Endodermal cell (in vitro differentiated cells): ENCODE measurements at regions not wholly inside any gene's neighbourhood (a gene's known extent, or its start where the extent isn't known, plus 50 kb on each side); places are given as distances from the start of the nearest gene placed in this dataset.

Source experiments
- DNase-seq: peaks from one replicate; pipeline ENCODE4 v3.0.0-alpha.2; 2017
- H3K27ac ChIP-seq: 2 replicates; pipeline ENCODE4 v1.5.1; 2013; ENCODE audit warnings: mild to moderate bottlenecking, low read depth, low read length, moderate library complexity
- H3K27me3 ChIP-seq: 2 replicates; pipeline ENCODE4 v1.6.1; 2013; ENCODE audit warnings: mild to moderate bottlenecking, low read length, moderate library complexity; ENCODE audit not compliant: insufficient read depth, control insufficient read depth, poor library complexity, severe bottlenecking
- H3K36me3 ChIP-seq: 2 replicates; pipeline ENCODE4 v1.7.0; 2013; ENCODE audit warnings: mild to moderate bottlenecking, low read length, moderate library complexity; ENCODE audit not compliant: control insufficient read depth, insufficient read depth
- H3K4me1 ChIP-seq: one replicate; pipeline ENCODE4 v1.7.0; 2013; ENCODE audit warnings: low read length; ENCODE audit not compliant: control insufficient read depth, insufficient read depth
- H3K4me3 ChIP-seq: 2 replicates; pipeline ENCODE4 v1.5.1; 2013; ENCODE audit warnings: mild to moderate bottlenecking, low read length, moderate library complexity
- H3K9ac ChIP-seq: 2 replicates; pipeline ENCODE4 v1.6.1; 2013; ENCODE audit warnings: mild to moderate bottlenecking, low read length, moderate library complexity; ENCODE audit not compliant: poor library complexity, severe bottlenecking; ENCODE audit errors: extremely low read depth
- H3K9me3 ChIP-seq: 2 replicates; pipeline ENCODE4 v1.6.1; 2013; ENCODE audit warnings: mild to moderate bottlenecking, low read length, moderate library complexity; ENCODE audit not compliant: control insufficient read depth
- H3K27ac Mint-ChIP-seq: 2 replicates; pipeline ENCODE4 v1.8.0; 2020; ENCODE audit warnings: mixed read lengths
- H3K27me3 Mint-ChIP-seq: 2 replicates; pipeline ENCODE4 v1.8.0; 2021; ENCODE audit warnings: mild to moderate bottlenecking, mixed read lengths; ENCODE audit not compliant: insufficient read depth
- H3K36me3 Mint-ChIP-seq: 2 replicates; pipeline ENCODE4 v1.8.0; 2020; ENCODE audit warnings: low read depth, mixed read lengths
- H3K4me1 Mint-ChIP-seq: 2 replicates; pipeline ENCODE4 v1.8.0; 2020; ENCODE audit warnings: mixed read lengths
- H3K4me3 Mint-ChIP-seq: 2 replicates; pipeline ENCODE4 v1.8.0; 2020; ENCODE audit warnings: mild to moderate bottlenecking, moderate library complexity, mixed read lengths
- H3K9me3 Mint-ChIP-seq: 2 replicates; pipeline ENCODE4 v1.8.0; 2020; ENCODE audit warnings: mild to moderate bottlenecking, mixed read lengths
- CTCF ChIP-seq: fragments of 200-600 bp; sonication (generic); conservative IDR thresholded peaks from 2 replicates; pipeline ENCODE4 v1.5.0; 2021; ENCODE audit warnings: antibody characterized with exemption, mild to moderate bottlenecking
- WGBS, 2 experiments: methylation state at CpG; one replicate each; pipeline versions ENCODE4 v1.1.5 to v1.1.7; 2013; ENCODE audit warnings: missing lambda C conversion rate in 2 of 2, mixed read lengths in 1 of 2; ENCODE audit not compliant: insufficient coverage in 1 of 2, insufficient read length in 1 of 2; 5-methylcytosine and 5-hydroxymethylcytosine counted together

- TF ChIP-seq CTCF = no peak
- WGBS, 2 experiments = 71 to 80% methylated on average over 1 of the region's 1 CpG
- H3K4me1 ChIP-seq = peaks cover 9% of the 10 kb centered on the region
These were observed 325.9 kb downstream of the MIAT start for GRCh38 chr22:26983311-26983710.

GRCh38 chr22:26985206-26985605 is 327.8 kb downstream of the MIAT start:
- no peaks in the 10 kb centered on the region for H3K36me3 ChIP-seq
- H3K27me3 ChIP-seq = peaks cover 38% of the 10 kb centered on the region
- no peaks in the 10 kb centered on the region for H3K9me3 Mint-ChIP-seq
- no peaks in the 10 kb centered on the region for H3K9me3 ChIP-seq
- H3K27ac Mint-ChIP-seq = no peak overlapping the region
- no peaks in the 10 kb centered on the region for H3K36me3 Mint-ChIP-seq
- no peak overlapping the region for H3K4me3 Mint-ChIP-seq
- H3K27me3 Mint-ChIP-seq = peaks cover 57% of the 10 kb centered on the region
- H3K4me1 Mint-ChIP-seq = no peaks in the 10 kb centered on the region
- no peak for DNase-seq
- TF ChIP-seq CTCF = no peak
- WGBS, 2 experiments = 72 to 74% methylated on average over 2 of the region's 2 CpGs
- H3K4me3 ChIP-seq = no peak overlapping the region
- peaks cover 9% of the 10 kb centered on the region for H3K4me1 ChIP-seq
- no peak overlapping the region for H3K9ac ChIP-seq
- H3K27ac ChIP-seq = no peak overlapping the region

More at GRCh38 chr22:26983311-26983710, 325.9 kb downstream of the MIAT start:
- no peaks in the 10 kb centered on the region for H3K9me3 Mint-ChIP-seq
- peaks cover 57% of the 10 kb centered on the region for H3K27me3 Mint-ChIP-seq
- no peaks in the 10 kb centered on the region for H3K36me3 ChIP-seq
- no peak overlapping the region for H3K27ac Mint-ChIP-seq
- peaks cover 38% of the 10 kb centered on the region for H3K27me3 ChIP-seq
- no peaks in the 10 kb centered on the region for H3K36me3 Mint-ChIP-seq
- H3K4me3 ChIP-seq = no peak overlapping the region
- no peak overlapping the region for H3K9ac ChIP-seq
- no peak overlapping the region for H3K27ac ChIP-seq
- no peak for DNase-seq
- H3K9me3 ChIP-seq = no peaks in the 10 kb centered on the region
- H3K4me1 Mint-ChIP-seq = no peaks in the 10 kb centered on the region
- no peak overlapping the region for H3K4me3 Mint-ChIP-seq

- Histone ChIP-seq H3K4me3 (no peak overlapping the region), H3K4me1 (peaks cover 9% of the 10 kb centered on the region), H3K27me3 (peaks cover 39% of the 10 kb centered on the region), H3K27ac (peak overlapping the region; percentile 16), H3K36me3 (no peaks in the 10 kb centered on the region), H3K9me3 (no peaks in the 10 kb centered on the region), H3K9ac (no peak overlapping the region)
- Mint-ChIP-seq H3K27ac (no peak overlapping the region), H3K9me3 (no peaks in the 10 kb centered on the region), H3K4me3 (no peak overlapping the region), H3K36me3 (no peaks in the 10 kb centered on the region), H3K4me1 (no peaks in the 10 kb centered on the region), H3K27me3 (peaks cover 53% of the 10 kb centered on the region)
- no peak for DNase-seq
- TF ChIP-seq CTCF = no peak
- WGBS, 2 experiments = 62 to 64% methylated on average over 7 to 11 of the region's 11 CpGs
These were observed 328.8 kb downstream of the MIAT start for GRCh38 chr22:26985931-26986782.
